ENCODE measurements at regions not wholly inside any gene's neighbourhood (a gene's known extent, or its start where the extent isn't known, plus 50 kb on each side); places are given as distances from the start of the nearest gene placed in this dataset.

DNA sequence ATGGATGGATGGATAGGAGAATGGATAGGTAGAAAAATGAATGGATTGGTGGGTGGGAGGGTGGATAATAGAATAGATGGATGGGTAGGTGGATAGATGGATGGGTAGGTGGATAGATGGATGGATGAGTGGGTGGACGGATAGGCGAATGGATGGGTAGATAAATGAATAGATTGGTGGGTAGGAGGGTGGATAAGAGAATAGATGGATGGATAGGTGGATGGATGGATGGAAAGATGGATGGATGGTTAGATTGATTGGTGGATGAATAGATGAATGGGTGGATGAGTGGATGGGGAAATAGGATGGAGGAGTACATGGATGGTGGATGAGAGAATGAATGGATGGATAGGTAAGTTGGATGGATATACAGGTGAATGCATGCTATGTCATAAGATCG lies 110.5 kb downstream of the CEBPB start:
- no peaks in the 10 kb centered on the region for H3K27me3 ChIP-seq (ENCODE audit: control insufficient read depth, extremely low read depth, insufficient read depth, low read length)
- no peaks in the 10 kb centered on the region for H3K36me3 ChIP-seq (ENCODE audit: control insufficient read depth in 2 of 2, extremely low read depth in 1 of 2, insufficient read depth in 2 of 2, low read length in 2 of 2)
- H4K20me1 ChIP-seq (ENCODE audit: control insufficient read depth, extremely low read depth, insufficient read depth, low read length) = no peaks in the 10 kb centered on the region
- H3K4me1 ChIP-seq (ENCODE audit: control insufficient read depth, extremely low read depth, insufficient read depth, low read length) = peaks cover 16% of the 10 kb centered on the region
- H3K9me3 ChIP-seq (ENCODE audit: control insufficient read depth, low read depth, low read length) = no peaks in the 10 kb centered on the region
- DNase-seq (ENCODE audit: low read depth, low spot score) (no peak), FAIRE-seq (no peak)
- no peaks in the 10 kb centered on the region for H3K79me2 ChIP-seq (ENCODE audit: control insufficient read depth, insufficient read depth, low read length)
- TF ChIP-seq, protein P1, sequence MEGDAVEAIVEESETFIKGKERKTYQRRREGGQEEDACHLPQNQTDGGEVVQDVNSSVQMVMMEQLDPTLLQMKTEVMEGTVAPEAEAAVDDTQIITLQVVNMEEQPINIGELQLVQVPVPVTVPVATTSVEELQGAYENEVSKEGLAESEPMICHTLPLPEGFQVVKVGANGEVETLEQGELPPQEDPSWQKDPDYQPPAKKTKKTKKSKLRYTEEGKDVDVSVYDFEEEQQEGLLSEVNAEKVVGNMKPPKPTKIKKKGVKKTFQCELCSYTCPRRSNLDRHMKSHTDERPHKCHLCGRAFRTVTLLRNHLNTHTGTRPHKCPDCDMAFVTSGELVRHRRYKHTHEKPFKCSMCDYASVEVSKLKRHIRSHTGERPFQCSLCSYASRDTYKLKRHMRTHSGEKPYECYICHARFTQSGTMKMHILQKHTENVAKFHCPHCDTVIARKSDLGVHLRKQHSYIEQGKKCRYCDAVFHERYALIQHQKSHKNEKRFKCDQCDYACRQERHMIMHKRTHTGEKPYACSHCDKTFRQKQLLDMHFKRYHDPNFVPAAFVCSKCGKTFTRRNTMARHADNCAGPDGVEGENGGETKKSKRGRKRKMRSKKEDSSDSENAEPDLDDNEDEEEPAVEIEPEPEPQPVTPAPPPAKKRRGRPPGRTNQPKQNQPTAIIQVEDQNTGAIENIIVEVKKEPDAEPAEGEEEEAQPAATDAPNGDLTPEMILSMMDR (optimal IDR thresholded peaks at IDR 0.05 in 1 of 3, IDR thresholded peaks at IDR 0.05 in 1 of 3, conservative IDR thresholded peaks at IDR 0.05 in 1 of 3; ENCODE audit: extremely low read depth in 1 of 3, insufficient read depth in 2 of 3, low read length in 3 of 3) = no peak
- no peak for TF ChIP-seq EZH2 (IDR thresholded peaks at IDR 0.05; ENCODE audit: low read length)
- H3K27ac ChIP-seq (ENCODE audit: control insufficient read depth, insufficient read depth, low read length) = no peak overlapping the region
- H3K4me2 ChIP-seq (ENCODE audit: control insufficient read depth, extremely low read depth, insufficient read depth, low read depth, low read length) = no peak overlapping the region
- no peak overlapping the region for H3K9ac ChIP-seq (ENCODE audit: control insufficient read depth, extremely low read depth, insufficient read depth, low read length)
- H3K9me1 ChIP-seq (ENCODE audit: control insufficient read depth, extremely low read depth, insufficient read depth, low read length) = no peaks in the 10 kb centered on the region
- H3K4me3 ChIP-seq (ENCODE audit: control insufficient read depth in 2 of 3, extremely low read depth in 1 of 3, insufficient read depth in 2 of 3, low read depth in 1 of 3, low read length in 3 of 3) = no peak overlapping the region
- H2AFZ ChIP-seq (ENCODE audit: control insufficient read depth, low read length) = no peak overlapping the region
- dilution Hi-C loops (cut with MboI; ENCODE audit: extremely low pct_ligation_motif_present, low sequenced_read_pairs) = no loop called here

DNA sequence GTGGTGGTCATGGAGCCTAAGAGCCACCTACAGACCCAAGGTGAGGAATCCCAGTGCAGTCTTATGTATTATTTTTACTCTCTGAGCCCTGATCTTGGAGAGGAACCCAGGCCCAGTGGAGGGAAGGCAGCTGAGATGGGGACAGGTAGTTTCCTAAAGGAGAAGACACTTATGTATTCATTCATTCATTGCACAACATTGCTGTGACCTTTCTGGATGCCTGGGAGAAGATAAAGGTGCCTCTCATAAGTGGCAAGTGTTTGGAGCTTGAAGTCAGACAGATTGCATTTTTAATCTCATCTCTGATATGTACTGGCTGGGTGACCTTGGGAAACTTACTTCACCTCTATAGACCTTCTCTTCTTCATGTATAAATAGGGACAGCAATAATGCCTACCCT lies 111.1 kb downstream of the CEBPB start:
- H3K4me3 ChIP-seq (ENCODE audit: control insufficient read depth in 2 of 3, extremely low read depth in 1 of 3, insufficient read depth in 2 of 3, low read depth in 1 of 3, low read length in 3 of 3) = no peak overlapping the region
- TF ChIP-seq, protein P1 (optimal IDR thresholded peaks at IDR 0.05 in 1 of 3, IDR thresholded peaks at IDR 0.05 in 1 of 3, conservative IDR thresholded peaks at IDR 0.05 in 1 of 3; ENCODE audit: extremely low read depth in 1 of 3, insufficient read depth in 2 of 3, low read length in 3 of 3) = no peak
- TF ChIP-seq EZH2 (IDR thresholded peaks at IDR 0.05; ENCODE audit: low read length) = no peak

More for the DNA sequence above, 111.1 kb downstream of the CEBPB start:
- Histone ChIP-seq H4K20me1 (ENCODE audit: control insufficient read depth, extremely low read depth, insufficient read depth, low read length) (no peaks in the 10 kb centered on the region), H2AFZ (ENCODE audit: control insufficient read depth, low read length) (no peak overlapping the region), H3K9me1 (ENCODE audit: control insufficient read depth, extremely low read depth, insufficient read depth, low read length) (no peaks in the 10 kb centered on the region), H3K36me3 (ENCODE audit: control insufficient read depth in 2 of 2, extremely low read depth in 1 of 2, insufficient read depth in 2 of 2, low read length in 2 of 2) (no peaks in the 10 kb centered on the region), H3K79me2 (ENCODE audit: control insufficient read depth, insufficient read depth, low read length) (no peaks in the 10 kb centered on the region), H3K9me3 (ENCODE audit: control insufficient read depth, low read depth, low read length) (no peaks in the 10 kb centered on the region), H3K4me1 (ENCODE audit: control insufficient read depth, extremely low read depth, insufficient read depth, low read length) (peaks cover 16% of the 10 kb centered on the region), H3K27me3 (ENCODE audit: control insufficient read depth, extremely low read depth, insufficient read depth, low read length) (no peaks in the 10 kb centered on the region), H3K4me2 (ENCODE audit: control insufficient read depth, extremely low read depth, insufficient read depth, low read depth, low read length) (no peak overlapping the region), H3K9ac (ENCODE audit: control insufficient read depth, extremely low read depth, insufficient read depth, low read length) (no peak overlapping the region), H3K27ac (ENCODE audit: control insufficient read depth, insufficient read depth, low read length) (no peak overlapping the region)
- dilution Hi-C loops (cut with MboI; ENCODE audit: extremely low pct_ligation_motif_present, low sequenced_read_pairs) = no loop called here
- FAIRE-seq = no peak
- no peak for DNase-seq (ENCODE audit: low read depth, low spot score)

All from keratinocyte (primary cell).